HEK293 (cell line): ENCODE measurements at regions not wholly inside any gene's neighbourhood (a gene's known extent, or its start where the extent isn't known, plus 50 kb on each side); places are given as distances from the start of the nearest gene placed in this dataset.

Experiments used
- CTCF ChIA-PET: fragments of 350-600 bp; formaldehyde crosslinking; extraction: SDS; loops from one replicate; lab custom pipeline; 2021; ENCODE audit warnings: antibody characterized with exemption; lab: Yijun Ruan, JAX
- POLR2A ChIA-PET: fragments of 300-600 bp; formaldehyde crosslinking; extraction: SDS; loops from one replicate; lab custom pipeline; 2020; ENCODE audit warnings: antibody characterized with exemption, inconsistent platforms; lab: Yijun Ruan, JAX
- H3K27ac ChIP-seq: fragments of 200-500 bp; sonication (Bioruptor generic); 2 replicates; pipeline ENCODE4 v1.5.1; 2014; ENCODE audit warnings: low read depth, low read length, control low read depth, inconsistent platforms; ENCODE audit errors: extremely low read depth
- H3K36me3 ChIP-seq, 2 experiments: fragments of 200-500 bp in 1 of 2; sonication (Bioruptor generic) in 1 of 2; 1 replicate in 1 of 2; 2 replicates in 1 of 2; pipeline ENCODE4 v1.5.1; 2014 to 2017; ENCODE audit warnings: inconsistent platforms in 2 of 2, low read length in 2 of 2; ENCODE audit not compliant: control insufficient read depth in 2 of 2, insufficient read depth in 1 of 2
- H3K4me1 ChIP-seq: fragments of 200-500 bp; sonication (Bioruptor generic); 2 replicates; pipeline ENCODE4 v1.5.1; 2014; ENCODE audit warnings: mild to moderate bottlenecking, low read length, inconsistent platforms; ENCODE audit not compliant: control insufficient read depth, insufficient read depth
- H3K4me3 ChIP-seq: 2 replicates; pipeline ENCODE4 v1.5.1; 2011; ENCODE audit warnings: low read depth, mild to moderate bottlenecking, control low read depth, low read length, moderate library complexity
- H3K9me3 ChIP-seq: fragments of 200-500 bp; sonication (Bioruptor generic); 2 replicates; pipeline ENCODE4 v1.5.1; 2014; ENCODE audit warnings: low read depth, low read length, inconsistent platforms; ENCODE audit not compliant: control insufficient read depth, insufficient read depth
- BCL11B ChIP-seq: fragments of 450-650 bp; formaldehyde crosslinking; IDR thresholded peaks from 2 replicates; pipeline ENCODE4 v1.5.1; 2016; ENCODE audit warnings: low read depth, missing biosample characterization, missing genetic modification characterization
- GLI4 ChIP-seq: fragments of 450-650 bp; formaldehyde crosslinking; IDR thresholded peaks from 2 replicates; pipeline ENCODE4 v1.5.1; 2016; ENCODE audit warnings: missing biosample characterization, missing genetic modification characterization
- MEIS1 ChIP-seq: sonication (generic); formaldehyde crosslinking; IDR thresholded peaks from 2 replicates; pipeline ENCODE4 v1.8.1; 2022; ENCODE audit warnings: missing genetic modification reagents, mild to moderate bottlenecking, borderline replicate concordance
- PRDM1 ChIP-seq: fragments of 450-650 bp; formaldehyde crosslinking; IDR thresholded peaks from 2 replicates; pipeline ENCODE4; 2016; ENCODE audit warnings: missing biosample characterization, missing genetic modification characterization
- SP7 ChIP-seq: fragments of 450-650 bp; formaldehyde crosslinking; IDR thresholded peaks from 2 replicates; pipeline ENCODE4 v1.5.1; 2016; ENCODE audit warnings: missing biosample characterization, missing genetic modification characterization
- TRIM28 ChIP-seq: IDR thresholded peaks from 2 replicates; pipeline ENCODE4 v1.6.1; 2011; ENCODE audit warnings: low read length, control low read depth, borderline replicate concordance
- ZBTB10 ChIP-seq: fragments of 450-650 bp; formaldehyde crosslinking; IDR thresholded peaks from 2 replicates; pipeline ENCODE4 v1.5.1; 2016; ENCODE audit warnings: missing biosample characterization, missing genetic modification characterization
- ZBTB17 ChIP-seq: fragments of 450-650 bp; formaldehyde crosslinking; IDR thresholded peaks from 2 replicates; pipeline ENCODE4 v1.5.1; 2016; ENCODE audit warnings: missing biosample characterization, missing genetic modification characterization
- ZBTB44 ChIP-seq: fragments of 450-650 bp; IDR thresholded peaks from 2 replicates; pipeline ENCODE4 v1.5.1; 2018; ENCODE audit warnings: missing biosample characterization, mild to moderate bottlenecking, missing genetic modification characterization
- ZIC2 ChIP-seq: fragments of 450-650 bp; formaldehyde crosslinking; IDR thresholded peaks from 2 replicates; pipeline ENCODE4 v1.5.1; 2016; ENCODE audit warnings: missing biosample characterization, missing genetic modification characterization
- ZNF10 ChIP-seq: fragments of 450-650 bp; formaldehyde crosslinking; IDR thresholded peaks from 2 replicates; pipeline ENCODE4 v1.5.1; 2017; ENCODE audit warnings: missing biosample characterization, missing genetic modification characterization
- ZNF157 ChIP-seq: fragments of 450-650 bp; formaldehyde crosslinking; IDR thresholded peaks from 2 replicates; pipeline ENCODE4 v1.5.1; 2016; ENCODE audit warnings: missing biosample characterization, missing genetic modification characterization
- ZNF16 ChIP-seq: fragments of 450-650 bp; formaldehyde crosslinking; IDR thresholded peaks from 2 replicates; pipeline ENCODE4 v1.5.1; 2016; ENCODE audit warnings: low read depth, missing biosample characterization, missing genetic modification characterization
- ZNF174 ChIP-seq: fragments of 450-650 bp; formaldehyde crosslinking; IDR thresholded peaks from 2 replicates; pipeline ENCODE4 v1.5.0; 2017; ENCODE audit warnings: missing biosample characterization, mild to moderate bottlenecking, missing genetic modification characterization
- ZNF175 ChIP-seq: fragments of 450-650 bp; formaldehyde crosslinking; IDR thresholded peaks from 2 replicates; pipeline ENCODE4 v1.5.1; 2016; ENCODE audit warnings: missing biosample characterization, missing genetic modification characterization
- ZNF23 ChIP-seq: fragments of 450-650 bp; formaldehyde crosslinking; IDR thresholded peaks from 2 replicates; pipeline ENCODE4 v1.5.1; 2016; ENCODE audit warnings: missing biosample characterization, missing genetic modification characterization, borderline replicate concordance
- ZNF37A ChIP-seq: fragments of 450-650 bp; IDR thresholded peaks from 2 replicates; pipeline ENCODE4 v1.5.1; 2018; ENCODE audit warnings: missing biosample characterization, missing genetic modification characterization
- ZNF404 ChIP-seq: fragments of 450-650 bp; formaldehyde crosslinking; IDR thresholded peaks from 2 replicates; pipeline ENCODE4 v1.5.1; 2017; ENCODE audit warnings: missing biosample characterization, missing genetic modification characterization
- ZNF560 ChIP-seq: fragments of 450-650 bp; formaldehyde crosslinking; IDR thresholded peaks from 2 replicates; pipeline ENCODE4 v1.5.1; 2017; ENCODE audit warnings: missing biosample characterization, missing genetic modification characterization, borderline replicate concordance
- ZNF658 ChIP-seq: fragments of 450-650 bp; formaldehyde crosslinking; IDR thresholded peaks from 2 replicates; pipeline ENCODE4; 2016; ENCODE audit warnings: missing biosample characterization, missing genetic modification characterization
- ZNF747 ChIP-seq: fragments of 450-650 bp; formaldehyde crosslinking; IDR thresholded peaks from 2 replicates; pipeline ENCODE4 v1.5.1; 2016; ENCODE audit warnings: missing biosample characterization, missing genetic modification characterization
- ZSCAN16 ChIP-seq: fragments of 450-650 bp; formaldehyde crosslinking; IDR thresholded peaks from 2 replicates; pipeline ENCODE4 v1.5.1; 2016; ENCODE audit warnings: missing biosample characterization, missing genetic modification characterization
- ZSCAN23 ChIP-seq: fragments of 450-650 bp; formaldehyde crosslinking; IDR thresholded peaks from 2 replicates; pipeline ENCODE4 v1.5.1; 2016; ENCODE audit warnings: missing biosample characterization, missing genetic modification characterization
- TF ChIP-seq, protein P1 (sequence below): fragments of 450-650 bp; formaldehyde crosslinking; IDR thresholded peaks from 2 replicates; pipeline ENCODE4 v1.5.1; 2016; ENCODE audit warnings: missing biosample characterization, missing genetic modification characterization, borderline replicate concordance

- TF ChIP-seq ZSCAN16 (tag by site-specific recombination) (no peak), SP7 (tag by site-specific recombination) (no peak), ZNF658 (tag by site-specific recombination) (no peak), ZNF174 (no peak), ZNF404 (no peak), ZNF23 (tag by site-specific recombination) (no peak), ZBTB44 (tag by site-specific recombination) (no peak)
Measured at GRCh38 chr16:52074133-52074532, 472.8 kb downstream of the TOX3 start (continued).

- Histone ChIP-seq H3K4me3 (no peak overlapping the region), H3K4me1 (0 out of 2 replicates have a peak, but pooled peaks cover 3% of the 10 kb centered on the region), H3K27ac (no peak overlapping the region), H3K36me3 (no peaks in the 10 kb centered on the region), H3K9me3 (no peaks in the 10 kb centered on the region)
- TF ChIP-seq ZBTB10 (tag by site-specific recombination) (no peak), ZNF10 (tag by site-specific recombination) (no peak), ZNF157 (tag by site-specific recombination) (no peak), ZBTB17 (tag by site-specific recombination) (no peak), GLI4 (tag by site-specific recombination) (no peak), ZNF37A (tag by site-specific recombination) (no peak), BCL11B (no peak), ZIC2 (tag by site-specific recombination) (no peak), TRIM28 (no peak), ZSCAN23 (tag by site-specific recombination) (no peak), ZNF16 (tag by site-specific recombination) (no peak), ZNF23 (tag by site-specific recombination) (no peak)
- POLR2A ChIA-PET: no interaction called here
- CTCF ChIA-PET: interaction anchor here (0.8 to 2.0 kb wide), 4 partner anchors 788 to 949 kb away, joined by 5 to 12 read pairs (median 8); no protein-coding TSS in a partner anchor
Measured at GRCh38 chr16:52073024-52073423, 473.9 kb downstream of the TOX3 start.

- H3K4me1 ChIP-seq: 0 out of 2 replicates have a peak, but pooled peaks cover 3% of the 10 kb centered on the region
- TF ChIP-seq PRDM1: no peak
- TF ChIP-seq, protein P1, sequence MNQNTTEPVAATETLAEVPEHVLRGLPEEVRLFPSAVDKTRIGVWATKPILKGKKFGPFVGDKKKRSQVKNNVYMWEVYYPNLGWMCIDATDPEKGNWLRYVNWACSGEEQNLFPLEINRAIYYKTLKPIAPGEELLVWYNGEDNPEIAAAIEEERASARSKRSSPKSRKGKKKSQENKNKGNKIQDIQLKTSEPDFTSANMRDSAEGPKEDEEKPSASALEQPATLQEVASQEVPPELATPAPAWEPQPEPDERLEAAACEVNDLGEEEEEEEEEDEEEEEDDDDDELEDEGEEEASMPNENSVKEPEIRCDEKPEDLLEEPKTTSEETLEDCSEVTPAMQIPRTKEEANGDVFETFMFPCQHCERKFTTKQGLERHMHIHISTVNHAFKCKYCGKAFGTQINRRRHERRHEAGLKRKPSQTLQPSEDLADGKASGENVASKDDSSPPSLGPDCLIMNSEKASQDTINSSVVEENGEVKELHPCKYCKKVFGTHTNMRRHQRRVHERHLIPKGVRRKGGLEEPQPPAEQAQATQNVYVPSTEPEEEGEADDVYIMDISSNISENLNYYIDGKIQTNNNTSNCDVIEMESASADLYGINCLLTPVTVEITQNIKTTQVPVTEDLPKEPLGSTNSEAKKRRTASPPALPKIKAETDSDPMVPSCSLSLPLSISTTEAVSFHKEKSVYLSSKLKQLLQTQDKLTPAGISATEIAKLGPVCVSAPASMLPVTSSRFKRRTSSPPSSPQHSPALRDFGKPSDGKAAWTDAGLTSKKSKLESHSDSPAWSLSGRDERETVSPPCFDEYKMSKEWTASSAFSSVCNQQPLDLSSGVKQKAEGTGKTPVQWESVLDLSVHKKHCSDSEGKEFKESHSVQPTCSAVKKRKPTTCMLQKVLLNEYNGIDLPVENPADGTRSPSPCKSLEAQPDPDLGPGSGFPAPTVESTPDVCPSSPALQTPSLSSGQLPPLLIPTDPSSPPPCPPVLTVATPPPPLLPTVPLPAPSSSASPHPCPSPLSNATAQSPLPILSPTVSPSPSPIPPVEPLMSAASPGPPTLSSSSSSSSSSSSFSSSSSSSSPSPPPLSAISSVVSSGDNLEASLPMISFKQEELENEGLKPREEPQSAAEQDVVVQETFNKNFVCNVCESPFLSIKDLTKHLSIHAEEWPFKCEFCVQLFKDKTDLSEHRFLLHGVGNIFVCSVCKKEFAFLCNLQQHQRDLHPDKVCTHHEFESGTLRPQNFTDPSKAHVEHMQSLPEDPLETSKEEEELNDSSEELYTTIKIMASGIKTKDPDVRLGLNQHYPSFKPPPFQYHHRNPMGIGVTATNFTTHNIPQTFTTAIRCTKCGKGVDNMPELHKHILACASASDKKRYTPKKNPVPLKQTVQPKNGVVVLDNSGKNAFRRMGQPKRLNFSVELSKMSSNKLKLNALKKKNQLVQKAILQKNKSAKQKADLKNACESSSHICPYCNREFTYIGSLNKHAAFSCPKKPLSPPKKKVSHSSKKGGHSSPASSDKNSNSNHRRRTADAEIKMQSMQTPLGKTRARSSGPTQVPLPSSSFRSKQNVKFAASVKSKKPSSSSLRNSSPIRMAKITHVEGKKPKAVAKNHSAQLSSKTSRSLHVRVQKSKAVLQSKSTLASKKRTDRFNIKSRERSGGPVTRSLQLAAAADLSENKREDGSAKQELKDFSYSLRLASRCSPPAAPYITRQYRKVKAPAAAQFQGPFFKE (tag by site-specific recombination): no peak
- no peak for TF ChIP-seq ZNF175 (tag by site-specific recombination)
- no peak for TF ChIP-seq ZNF157 (tag by site-specific recombination)
- no peak for TF ChIP-seq MEIS1 (CRISPR knock-in tag)
- TF ChIP-seq ZNF560 (tag by site-specific recombination): no peak
- TF ChIP-seq ZNF747 (tag by site-specific recombination): no peak
- H3K36me3 ChIP-seq: no peaks in the 10 kb centered on the region
- H3K27ac ChIP-seq: no peak overlapping the region
- CTCF ChIA-PET: interaction anchor here (0.6 to 0.9 kb wide), 4 partner anchors 790 to 951 kb away, joined by 3 read pairs; no protein-coding TSS in a partner anchor
- POLR2A ChIA-PET: no interaction called here
- no peaks in the 10 kb centered on the region for H3K9me3 ChIP-seq
- no peak overlapping the region for H3K4me3 ChIP-seq
Measured at GRCh38 chr16:52071101-52071500, 475.8 kb downstream of the TOX3 start.
